G401 (cell line): ENCODE measurements at regions not wholly inside any gene's neighbourhood (a gene's known extent, or its start where the extent isn't known, plus 50 kb on each side); places are given as distances from the start of the nearest gene placed in this dataset.

ENCODE experiments used
- DNase-seq: peaks from one replicate; pipeline ENCODE4 v3.0.0-alpha.2; 2015; ENCODE audit warnings: low spot score
- in situ Hi-C: cut with HindIII; loops from 2 replicates; pipeline ENCODE4 v1.10.0; 2016; ENCODE audit warnings: low sequenced_read_pairs, mixed read lengths

DNA sequence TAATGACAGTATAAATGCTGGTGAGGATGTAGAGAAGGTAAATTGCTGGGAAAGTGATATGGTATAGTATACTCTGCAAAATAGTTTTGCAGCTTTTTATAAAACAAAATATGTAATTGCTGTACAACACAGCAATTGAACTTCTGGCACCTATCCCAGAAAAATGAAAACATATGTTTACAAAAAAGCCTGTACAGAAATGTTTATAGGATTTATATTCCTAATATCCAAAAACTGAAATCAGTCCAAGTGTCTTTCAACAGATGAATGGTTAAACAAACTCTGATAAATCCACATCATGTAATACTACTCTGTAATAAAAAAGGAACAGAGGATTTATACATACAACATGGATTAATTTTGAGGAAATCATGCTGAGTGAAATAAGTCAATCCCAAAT, 198.4 kb upstream of the ACTRT1 start:
- DNase-seq: no peak
- in situ Hi-C loops: no loop called here

- in situ Hi-C loops: no loop called here
- DNase-seq: no peak
Measured at GRCh38 chrX:128216364-128216763, 164.2 kb upstream of the ACTRT1 start.

- in situ Hi-C loops: no loop called here
- no peak for DNase-seq
Measured at GRCh38 chrX:128165884-128166408, 113.7 kb upstream of the ACTRT1 start.

DNA sequence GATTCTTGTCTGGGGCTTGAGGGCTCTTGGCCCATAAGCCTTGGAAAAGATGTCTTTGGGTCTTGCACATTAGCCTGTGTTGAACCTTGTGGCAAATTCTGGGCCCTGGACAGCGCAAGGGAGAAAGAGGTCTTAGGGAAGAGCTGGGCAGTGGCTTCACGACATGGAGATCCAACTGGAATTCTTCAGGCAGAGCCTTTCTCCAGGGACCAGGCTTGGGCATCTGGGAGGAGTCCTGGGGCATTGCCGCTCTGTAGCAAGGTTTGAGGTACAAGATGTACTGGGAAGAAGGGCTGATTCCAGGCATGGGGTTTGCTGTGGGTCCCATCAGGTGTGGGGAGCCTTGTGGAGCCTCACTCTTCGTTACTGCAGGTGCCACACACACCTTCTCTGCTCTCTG, 104.0 kb upstream of the ACTRT1 start:
- DNase-seq: no peak
- in situ Hi-C loops: no loop called here

DNA sequence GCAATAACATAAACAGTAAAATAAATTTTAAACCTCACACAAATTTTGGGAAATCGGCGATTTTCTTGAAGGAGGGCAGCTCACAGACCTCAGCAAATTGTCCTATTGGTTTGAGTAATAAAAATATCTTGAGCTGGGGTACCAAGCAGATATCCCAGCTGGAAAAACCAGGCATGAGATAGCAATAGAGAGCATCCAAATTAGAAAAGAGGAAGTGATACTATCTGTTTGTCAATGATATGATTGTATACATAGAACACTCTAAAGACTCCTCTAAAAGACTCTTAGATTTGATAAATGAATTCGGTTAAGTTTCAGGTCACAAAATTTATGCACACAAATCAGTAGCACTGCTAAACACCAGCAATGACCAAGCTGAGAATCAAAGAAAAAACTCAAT, 90.5 kb upstream of the ACTRT1 start:
- DNase-seq: no peak
- in situ Hi-C loops: no loop called here

DNA sequence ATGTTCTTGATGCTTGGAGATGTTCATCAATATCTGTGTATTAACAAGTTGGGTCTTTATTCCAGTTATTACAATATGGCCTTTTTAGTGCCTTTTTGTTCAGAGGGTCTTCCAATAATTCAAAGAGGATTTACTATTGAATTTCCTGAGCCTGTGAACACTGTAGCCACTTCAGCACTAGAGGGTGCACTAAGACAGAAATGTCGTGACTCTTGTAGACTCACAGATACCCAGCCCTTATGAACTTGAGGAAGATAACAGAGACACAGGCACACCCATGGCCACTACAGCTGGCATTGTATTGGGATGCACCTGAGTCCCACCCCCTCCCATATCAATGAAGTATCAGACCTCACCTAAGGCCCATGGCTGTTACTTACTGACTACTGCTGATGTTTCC, 54.4 kb upstream of the ACTRT1 start:
- no peak for DNase-seq
- in situ Hi-C loops: no loop called here

DNA sequence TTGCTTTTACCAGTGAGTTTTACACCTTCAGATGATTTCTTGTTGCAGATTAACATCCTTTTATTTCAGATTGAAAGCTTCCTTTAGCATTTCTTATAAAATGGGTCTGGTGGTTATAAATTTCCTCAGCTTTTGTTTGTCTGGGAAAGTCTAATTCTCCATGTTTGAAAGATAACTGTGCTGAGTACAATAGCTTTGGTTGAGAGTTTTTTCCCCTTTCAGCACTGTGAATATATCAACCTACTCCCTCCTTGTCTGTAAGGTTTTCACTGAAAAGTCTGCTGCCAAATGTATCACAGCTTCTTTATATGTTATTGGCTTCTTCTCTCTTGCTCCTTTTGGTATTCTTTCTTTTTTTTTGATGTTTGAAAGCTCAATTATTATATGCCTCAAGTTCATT, 53.5 kb upstream of the ACTRT1 start:
- in situ Hi-C loops: no loop called here
- DNase-seq: no peak
